OCI-LY3 (cell line): ENCODE measurements at regions not wholly inside any gene's neighbourhood (a gene's known extent, or its start where the extent isn't known, plus 50 kb on each side); places are given as distances from the start of the nearest gene placed in this dataset.

ENCODE experiments used
- EZH2phosphoT487 ChIP-seq: fragments of 200-600 bp; shearing (Covaris generic); IDR thresholded peaks from 2 replicates; pipeline ENCODE4 v1.6.1; 2018; ENCODE audit warnings: antibody characterized with exemption, mixed run types, low read depth
- TF ChIP-seq, protein P1 (sequence below): fragments of 200-600, 300-600 bp; sonication (generic); IDR thresholded peaks from 2 replicates; pipeline ENCODE4 v1.5.1; 2014; ENCODE audit warnings: antibody characterized with exemption, low read length, low read depth

DNA sequence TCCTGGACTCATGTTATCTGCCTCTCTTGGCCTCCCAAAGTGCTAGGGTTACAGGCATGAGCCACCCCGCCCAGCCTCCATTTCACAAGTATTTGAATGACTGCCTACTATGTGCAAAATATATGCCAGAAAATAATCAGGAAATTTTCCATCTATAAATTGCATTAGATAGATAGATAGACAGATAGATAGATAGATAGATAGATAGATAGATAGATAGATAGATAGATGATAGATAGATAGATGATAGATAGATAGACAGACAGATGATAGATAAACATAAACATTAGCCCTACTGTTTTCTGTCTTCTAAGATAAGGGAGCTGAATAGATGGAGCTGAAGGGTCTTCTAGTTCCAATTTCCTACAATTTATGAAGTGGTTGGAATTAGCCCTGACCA, 87.4 kb upstream of the TRIM2 start:
- TF ChIP-seq, protein P1, sequence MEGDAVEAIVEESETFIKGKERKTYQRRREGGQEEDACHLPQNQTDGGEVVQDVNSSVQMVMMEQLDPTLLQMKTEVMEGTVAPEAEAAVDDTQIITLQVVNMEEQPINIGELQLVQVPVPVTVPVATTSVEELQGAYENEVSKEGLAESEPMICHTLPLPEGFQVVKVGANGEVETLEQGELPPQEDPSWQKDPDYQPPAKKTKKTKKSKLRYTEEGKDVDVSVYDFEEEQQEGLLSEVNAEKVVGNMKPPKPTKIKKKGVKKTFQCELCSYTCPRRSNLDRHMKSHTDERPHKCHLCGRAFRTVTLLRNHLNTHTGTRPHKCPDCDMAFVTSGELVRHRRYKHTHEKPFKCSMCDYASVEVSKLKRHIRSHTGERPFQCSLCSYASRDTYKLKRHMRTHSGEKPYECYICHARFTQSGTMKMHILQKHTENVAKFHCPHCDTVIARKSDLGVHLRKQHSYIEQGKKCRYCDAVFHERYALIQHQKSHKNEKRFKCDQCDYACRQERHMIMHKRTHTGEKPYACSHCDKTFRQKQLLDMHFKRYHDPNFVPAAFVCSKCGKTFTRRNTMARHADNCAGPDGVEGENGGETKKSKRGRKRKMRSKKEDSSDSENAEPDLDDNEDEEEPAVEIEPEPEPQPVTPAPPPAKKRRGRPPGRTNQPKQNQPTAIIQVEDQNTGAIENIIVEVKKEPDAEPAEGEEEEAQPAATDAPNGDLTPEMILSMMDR: no peak
- TF ChIP-seq EZH2phosphoT487: no peak
